H1 (cell line): ENCODE measurements at regions not wholly inside any gene's neighbourhood (a gene's known extent, or its start where the extent isn't known, plus 50 kb on each side); places are given as distances from the start of the nearest gene placed in this dataset.

ENCODE experiments used
- CTCF ChIA-PET: fragments of 300-600 bp; sonication (Branson Sonifier 250); formaldehyde crosslinking; loops from one replicate; lab custom pipeline; 2021; ENCODE audit not compliant: partially characterized antibody; lab: Charles Lee
- POLR2A ChIA-PET: fragments of 300-600 bp; sonication (Branson Sonifier 250); formaldehyde crosslinking; loops from one replicate; lab custom pipeline; 2021; ENCODE audit warnings: inconsistent platforms; ENCODE audit not compliant: partially characterized antibody; lab: Charles Lee
- DNase-seq, 2 experiments: peaks; one replicate each; pipeline versions ENCODE4 v3.0.0 to v3.0.0-alpha.2; 2010 to 2022; ENCODE audit warnings: low spot score in 2 of 2, low read depth in 1 of 2, mixed read lengths in 1 of 2
- FAIRE-seq: peaks from 2 replicates; lab custom pipeline; 2011; peaks lifted over from hg19 to GRCh38; lab: Jason Lieb, UNC
- H2AFZ ChIP-seq: 2 replicates; pipeline ENCODE4 v1.8.1; 2012; ENCODE audit warnings: low read length, inconsistent platforms
- H2AK5ac ChIP-seq: 2 replicates; pipeline ENCODE4 v1.6.1; 2013; ENCODE audit warnings: low read depth, low read length
- H2BK120ac ChIP-seq: replicated peaks from 2 replicates; pipeline ENCODE3; 2013; ENCODE audit warnings: low read depth, low read length, inconsistent platforms
- H2BK12ac ChIP-seq: 2 replicates; pipeline ENCODE4 v1.6.1; 2013; ENCODE audit warnings: low read depth, low read length
- H2BK15ac ChIP-seq: 2 replicates; pipeline ENCODE4 v1.6.1; 2013; ENCODE audit warnings: low read length
- H2BK20ac ChIP-seq: 2 replicates; pipeline ENCODE4 v1.6.1; 2013; ENCODE audit warnings: low read length
- H2BK5ac ChIP-seq: 2 replicates; pipeline ENCODE4 v1.6.1; 2013; ENCODE audit warnings: low read depth, low read length
- H3K14ac ChIP-seq: 2 replicates; pipeline ENCODE4 v1.6.1; 2013; ENCODE audit warnings: inconsistent platforms; ENCODE audit not compliant: insufficient read length
- H3K18ac ChIP-seq: 2 replicates; pipeline ENCODE4 v1.6.1; 2013; ENCODE audit warnings: low read length; ENCODE audit errors: extremely low read depth
- H3K23ac ChIP-seq: 2 replicates; pipeline ENCODE4 v1.6.1; 2013; ENCODE audit warnings: inconsistent platforms; ENCODE audit not compliant: insufficient read length
- H3K23me2 ChIP-seq: 2 replicates; pipeline ENCODE4 v1.6.1; 2013; ENCODE audit warnings: low read depth, low read length
- H3K27ac ChIP-seq: 2 replicates; pipeline ENCODE4 v1.6.1; 2011; ENCODE audit warnings: low read depth, low read length, inconsistent platforms
- H3K27me3 ChIP-seq, 4 experiments: replicated peaks in 1 of 4; 1 replicate in 1 of 4; 2 replicates in 3 of 4; pipeline versions ENCODE4 v1.6.1 to v1.8.1; 2011 to 2013; ENCODE audit warnings: low read length in 3 of 4, mild to moderate bottlenecking in 3 of 4, inconsistent platforms in 2 of 4, mixed read lengths in 2 of 4, moderate library complexity in 1 of 4; ENCODE audit not compliant: control insufficient read depth in 3 of 4, insufficient read depth in 3 of 4; ENCODE audit errors: extremely low read depth in 1 of 4
- H3K36me3 ChIP-seq, 4 experiments: 2 replicates each; pipeline versions ENCODE4 v1.6.1 to v1.8.1; 2011 to 2013; ENCODE audit warnings: mild to moderate bottlenecking in 4 of 4, low read length in 3 of 4, moderate library complexity in 2 of 4, control low read depth in 1 of 4, inconsistent platforms in 1 of 4; ENCODE audit not compliant: insufficient read depth in 4 of 4, control insufficient read depth in 2 of 4
- H3K4ac ChIP-seq: replicated peaks from 2 replicates; pipeline ENCODE3; 2013; ENCODE audit warnings: low read length, low read depth, mixed read lengths, inconsistent platforms; ENCODE audit not compliant: insufficient read length
- H3K4me1 ChIP-seq, 4 experiments: replicated peaks in 1 of 4; 1 replicate in 1 of 4; 2 replicates in 3 of 4; pipeline versions ENCODE4 v1.6.1 to v1.8.1; 2011 to 2013; ENCODE audit warnings: low read length in 3 of 4, inconsistent platforms in 2 of 4, mixed read lengths in 1 of 4; ENCODE audit not compliant: insufficient read depth in 4 of 4, control insufficient read depth in 3 of 4
- H3K4me2 ChIP-seq, 2 experiments: 2 replicates each; pipeline versions ENCODE4 v1.6.1 to v1.8.1; 2011 to 2013; ENCODE audit warnings: low read depth in 2 of 2, low read length in 2 of 2, control low read depth in 1 of 2, inconsistent platforms in 1 of 2, mild to moderate bottlenecking in 1 of 2; ENCODE audit not compliant: insufficient read depth in 1 of 2
- H3K4me3 ChIP-seq, 4 experiments: fragments of 200-600, 300-600 bp in 1 of 4; sonication (generic), shearing (Covaris generic), sonication (Bioruptor Twin) in 1 of 4; 2 replicates each; pipeline versions ENCODE4 v1.5.1 to v1.8.1; 2011 to 2016; ENCODE audit warnings: low read length in 4 of 4, low read depth in 3 of 4, control low read depth in 2 of 4, inconsistent platforms in 2 of 4, mild to moderate bottlenecking in 2 of 4, mixed read lengths in 1 of 4, moderate library complexity in 1 of 4; ENCODE audit not compliant: insufficient read depth in 2 of 4; ENCODE audit errors: extremely low read depth in 1 of 4
- H3K56ac ChIP-seq: replicated peaks from 2 replicates; pipeline ENCODE3; 2013; ENCODE audit warnings: low read depth, mild to moderate bottlenecking, mixed read lengths, low read length, inconsistent platforms; ENCODE audit not compliant: insufficient read length
- H3K79me1 ChIP-seq: 2 replicates; pipeline ENCODE4 v1.6.1; 2013; ENCODE audit warnings: low read depth, low read length, control low read depth
- H3K79me2 ChIP-seq, 2 experiments: 2 replicates each; pipeline versions ENCODE4 v1.6.1 to v1.8.1; 2012 to 2013; ENCODE audit warnings: low read length in 2 of 2, mild to moderate bottlenecking in 2 of 2, inconsistent platforms in 1 of 2; ENCODE audit not compliant: insufficient read depth in 2 of 2, control insufficient read depth in 1 of 2
- H3K9ac ChIP-seq, 4 experiments: replicated peaks in 1 of 4; 1 replicate in 1 of 4; 2 replicates in 3 of 4; pipeline versions ENCODE4 v1.6.1 to v1.8.1; 2011 to 2013; ENCODE audit warnings: low read depth in 3 of 4, low read length in 3 of 4, control low read depth in 2 of 4, mild to moderate bottlenecking in 2 of 4, moderate library complexity in 2 of 4, inconsistent platforms in 1 of 4; ENCODE audit errors: extremely low read depth in 1 of 4
- H3K9me3 ChIP-seq, 2 experiments: 2 replicates each; pipeline versions ENCODE4 v1.6.1 to v1.8.1; 2012 to 2013; ENCODE audit warnings: mild to moderate bottlenecking in 2 of 2, moderate library complexity in 2 of 2, control low read depth in 1 of 2, inconsistent platforms in 1 of 2, low read depth in 1 of 2, low read length in 1 of 2, mixed read lengths in 1 of 2; ENCODE audit not compliant: insufficient read depth in 2 of 2
- H4K20me1 ChIP-seq, 2 experiments: replicated peaks in 1 of 2; 2 replicates each; pipeline versions ENCODE3 to v1.8.1; 2011 to 2013; ENCODE audit warnings: inconsistent platforms in 2 of 2, low read length in 2 of 2, mild to moderate bottlenecking in 1 of 2; ENCODE audit not compliant: insufficient read depth in 2 of 2, control insufficient read depth in 1 of 2
- H4K5ac ChIP-seq: 2 replicates; pipeline ENCODE4 v1.6.1; 2013; ENCODE audit warnings: low read length, low read depth, mixed read lengths, inconsistent platforms; ENCODE audit not compliant: insufficient read length
- H4K8ac ChIP-seq: 2 replicates; pipeline ENCODE4 v1.8.0; 2013; ENCODE audit warnings: mild to moderate bottlenecking, moderate library complexity, low read length, inconsistent platforms; ENCODE audit not compliant: insufficient read depth; ENCODE audit errors: extremely low read depth
- H4K91ac ChIP-seq: replicated peaks from 2 replicates; pipeline ENCODE3; 2013; ENCODE audit warnings: low read length, mixed read lengths, inconsistent platforms; ENCODE audit not compliant: insufficient read length
- PHF8 ChIP-seq: fragments of 200-600 bp; sonication (generic); conservative IDR thresholded peaks from 2 replicates; pipeline ENCODE4 v1.7.1; 2012; ENCODE audit warnings: low read depth, mild to moderate bottlenecking, inconsistent platforms, low read length, moderate library complexity
- WGBS, 2 experiments: shearing (Covaris generic) in 1 of 2; methylation state at CpG; one replicate each; pipeline versions ENCODE4 v1.1.6 to v1.1.7; 2013 to 2015; ENCODE audit warnings: low lambda C conversion rate in 2 of 2, mixed read lengths in 2 of 2, inconsistent platforms in 1 of 2, low coverage in 1 of 2, missing lambda C conversion rate in 1 of 2; ENCODE audit not compliant: insufficient replicate concordance in 2 of 2, insufficient coverage in 1 of 2, insufficient read length in 1 of 2; ENCODE audit errors: extremely low coverage in 1 of 2, missing lambda C conversion rate in 1 of 2; 5-methylcytosine and 5-hydroxymethylcytosine counted together

DNA sequence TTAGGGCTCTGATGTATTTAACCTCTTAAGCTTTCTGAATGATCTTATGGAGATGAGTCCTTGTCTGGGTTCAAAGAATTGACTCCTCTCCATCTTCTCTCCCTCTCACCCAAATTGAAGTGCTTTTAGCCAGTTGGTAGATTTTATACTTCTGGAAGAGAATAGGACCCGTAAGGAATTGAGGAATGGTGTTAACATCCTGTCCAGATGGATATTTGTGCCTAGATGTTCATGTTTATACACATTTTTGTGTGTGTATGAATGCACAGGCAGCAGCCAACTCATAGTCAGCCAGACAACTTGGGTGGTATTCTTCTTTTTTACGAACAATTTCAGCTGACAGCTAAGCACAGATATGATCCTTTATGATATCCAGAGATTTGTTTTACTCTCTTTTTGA, 449.6 kb upstream of the RGS6 start:
- Histone ChIP-seq H3K4ac (no peak overlapping the region), H3K27ac (no peak overlapping the region), H3K4me2 (no peak overlapping the region), H3K4me1 (peaks cover 2 to 19% (median 10%) of the 10 kb centered on the region in 4 experiments; a peak in 5 of 7 replicates), H3K27me3 (no peaks in the 10 kb centered on the region), H2BK15ac (no peak overlapping the region), H2BK120ac (no peak overlapping the region), H3K9ac (no peak overlapping the region), H2AFZ (no peak overlapping the region), H3K14ac (no peak overlapping the region), H3K79me2 (peaks cover 0 to 44% of the 10 kb centered on the region in 2 experiments; a peak in 3 of 4 replicates), H3K23me2 (no peaks in the 10 kb centered on the region), H3K56ac (no peak overlapping the region), H4K91ac (no peak overlapping the region), H3K4me3 (no peak overlapping the region), H3K79me1 (peaks cover 4% of the 10 kb centered on the region), H2BK5ac (no peak overlapping the region), H2BK12ac (no peak overlapping the region), H2BK20ac (no peak overlapping the region), H3K18ac (no peak overlapping the region), H3K23ac (no peak overlapping the region), H4K8ac (no peak overlapping the region), H4K5ac (no peak overlapping the region), H3K36me3 (no peaks in the 10 kb centered on the region), H2AK5ac (no peak overlapping the region), H3K9me3 (no peaks in the 10 kb centered on the region), H4K20me1 (peaks cover 0 to 2% of the 10 kb centered on the region in 2 experiments)
- CTCF ChIA-PET, result no interaction called here
- DNase-seq, result no peak
- POLR2A ChIA-PET, result no interaction called here
- no peak for FAIRE-seq
- WGBS, 2 experiments, result 96% methylated on average over 2 of the region's 2 CpGs; no CpG with 5 or more reads in 1 of the 2 experiments
- TF ChIP-seq PHF8, result no peak
